ENCODE measurements at regions not wholly inside any gene's neighbourhood (a gene's known extent, or its start where the extent isn't known, plus 50 kb on each side); places are given as distances from the start of the nearest gene placed in this dataset.

- no peak for TF ChIP-seq CTCF (IDR thresholded peaks at IDR 0.05; ENCODE audit: borderline replicate concordance, extremely low read depth, low read length, poor library complexity, severe bottlenecking)
- TF ChIP-seq EZH2 (IDR thresholded peaks at IDR 0.05; ENCODE audit: borderline replicate concordance, low read depth, low read length, severe bottlenecking), result no peak
Observed at GRCh38 chrX:2596555-2597255, 94.4 kb upstream of the CD99 start.
